MM.1S (cell line): ENCODE measurements at regions not wholly inside any gene's neighbourhood (a gene's known extent, or its start where the extent isn't known, plus 50 kb on each side); places are given as distances from the start of the nearest gene placed in this dataset.
"Not testable (repeated sequence)": the region's sequence is repeated elsewhere in the genome, so short reads cannot be mapped to it uniquely, and the experiment has no call there.

ENCODE experiments used
- DNase-seq: peaks from one replicate; pipeline ENCODE4 v3.0.0-alpha.2; 2015
- H2AFZ ChIP-seq: fragments of 300-600 bp; sonication (generic); 2 replicates; pipeline ENCODE4 v1.6.0; 2016; ENCODE audit warnings: antibody characterized with exemption, low read length
- H3F3A ChIP-seq: fragments of 300-600 bp; sonication (generic); 2 replicates; pipeline ENCODE4 v1.6.1; 2016; ENCODE audit warnings: mild to moderate bottlenecking, antibody characterized with exemption, low read length, moderate library complexity, mixed read lengths; ENCODE audit not compliant: insufficient read depth
- H3K27ac ChIP-seq: fragments of 300-600 bp; sonication (generic); 2 replicates; pipeline ENCODE4 v1.5.1; 2016; ENCODE audit warnings: mild to moderate bottlenecking, low read length
- H3K27me3 ChIP-seq: fragments of 300-600 bp; sonication (generic); replicated peaks from 2 replicates; pipeline ENCODE4 v1.6.0; 2016; ENCODE audit warnings: low read length; ENCODE audit not compliant: insufficient read depth
- H3K36me3 ChIP-seq: fragments of 300-600 bp; sonication (generic); replicated peaks from 2 replicates; pipeline ENCODE4 v1.6.1; 2016; ENCODE audit warnings: mild to moderate bottlenecking, low read length, mixed read lengths; ENCODE audit not compliant: insufficient read depth
- H3K4me1 ChIP-seq: fragments of 300-600 bp; sonication (generic); 2 replicates; pipeline ENCODE4 v1.6.1; 2016; ENCODE audit warnings: low read length, mixed read lengths
- H3K4me2 ChIP-seq: fragments of 300-600 bp; sonication (generic); 2 replicates; pipeline ENCODE4 v1.6.0; 2016; ENCODE audit warnings: low read depth, low read length
- H3K4me3 ChIP-seq: fragments of 300-600 bp; sonication (generic); 2 replicates; pipeline ENCODE4 v1.5.1; 2016; ENCODE audit warnings: low read length, mixed read lengths
- H3K79me2 ChIP-seq: fragments of 300-600 bp; sonication (generic); 2 replicates; pipeline ENCODE4 v1.6.1; 2016; ENCODE audit warnings: mixed run types, low read length, mixed read lengths
- H3K9ac ChIP-seq: fragments of 300-600 bp; sonication (generic); 2 replicates; pipeline ENCODE4 v1.6.1; 2016; ENCODE audit warnings: low read length, mixed read lengths
- H3K9me2 ChIP-seq: fragments of 300-600 bp; sonication (generic); replicated peaks from 2 replicates; pipeline ENCODE4 v1.6.1; 2016; ENCODE audit warnings: mild to moderate bottlenecking, low read length, mixed read lengths; ENCODE audit not compliant: insufficient read depth
- H3K9me3 ChIP-seq: fragments of 300-600 bp; sonication (generic); replicated peaks from 2 replicates; pipeline ENCODE4 v1.6.1; 2016; ENCODE audit warnings: mild to moderate bottlenecking, low read length, mixed read lengths; ENCODE audit not compliant: insufficient read depth
- H4K20me1 ChIP-seq: fragments of 300-600 bp; sonication (generic); 2 replicates; pipeline ENCODE4 v1.6.1; 2016; ENCODE audit warnings: mild to moderate bottlenecking, low read length, moderate library complexity, mixed read lengths; ENCODE audit not compliant: insufficient read depth
- EZH2 ChIP-seq: fragments of 300-600 bp; sonication (generic); optimal IDR thresholded peaks from 2 replicates; pipeline ENCODE3; 2017; ENCODE audit warnings: low read depth, mild to moderate bottlenecking, antibody characterized with exemption, low read length, mixed read lengths
- EZH2phosphoT487 ChIP-seq: fragments of 300-600 bp; sonication (generic); IDR thresholded peaks from 2 replicates; pipeline ENCODE4 v1.6.1; 2018; ENCODE audit warnings: antibody characterized with exemption, low read length
- TF ChIP-seq, protein P1 (sequence below): fragments of 300-600 bp; sonication (generic); IDR thresholded peaks from 2 replicates; pipeline ENCODE4 v1.5.1; 2016; ENCODE audit warnings: antibody characterized with exemption, low read length, mixed read lengths

DNA sequence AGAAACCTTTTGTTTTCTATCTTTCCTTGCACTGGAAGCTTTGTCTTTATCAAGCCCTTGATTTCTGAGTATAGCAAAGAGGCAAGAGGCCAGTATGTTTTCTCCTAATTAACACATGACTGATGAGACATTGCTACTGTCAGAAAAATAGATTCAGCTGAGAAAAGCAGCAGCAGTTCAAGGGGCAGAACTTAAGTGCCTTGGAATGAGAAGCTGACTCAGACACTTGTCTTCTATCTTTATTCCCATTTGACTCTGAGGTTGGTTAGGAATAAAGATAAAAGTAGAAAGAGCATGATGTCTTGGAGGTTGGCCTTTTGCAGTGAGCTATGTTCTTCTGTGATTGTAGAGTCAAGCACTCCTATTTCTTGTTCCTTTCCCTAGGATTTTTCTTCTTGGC, 79.1 kb upstream of the MAN1A1 start:
- no peak for DNase-seq
- H3F3A ChIP-seq = no peaks in the 10 kb centered on the region
- no peaks in the 10 kb centered on the region for H3K79me2 ChIP-seq
- H3K9me2 ChIP-seq = no peaks in the 10 kb centered on the region
- no peak overlapping the region for H2AFZ ChIP-seq
- H3K4me2 ChIP-seq = no peak overlapping the region
- TF ChIP-seq EZH2phosphoT487 (no peak), EZH2 (no peak)
- TF ChIP-seq, protein P1, sequence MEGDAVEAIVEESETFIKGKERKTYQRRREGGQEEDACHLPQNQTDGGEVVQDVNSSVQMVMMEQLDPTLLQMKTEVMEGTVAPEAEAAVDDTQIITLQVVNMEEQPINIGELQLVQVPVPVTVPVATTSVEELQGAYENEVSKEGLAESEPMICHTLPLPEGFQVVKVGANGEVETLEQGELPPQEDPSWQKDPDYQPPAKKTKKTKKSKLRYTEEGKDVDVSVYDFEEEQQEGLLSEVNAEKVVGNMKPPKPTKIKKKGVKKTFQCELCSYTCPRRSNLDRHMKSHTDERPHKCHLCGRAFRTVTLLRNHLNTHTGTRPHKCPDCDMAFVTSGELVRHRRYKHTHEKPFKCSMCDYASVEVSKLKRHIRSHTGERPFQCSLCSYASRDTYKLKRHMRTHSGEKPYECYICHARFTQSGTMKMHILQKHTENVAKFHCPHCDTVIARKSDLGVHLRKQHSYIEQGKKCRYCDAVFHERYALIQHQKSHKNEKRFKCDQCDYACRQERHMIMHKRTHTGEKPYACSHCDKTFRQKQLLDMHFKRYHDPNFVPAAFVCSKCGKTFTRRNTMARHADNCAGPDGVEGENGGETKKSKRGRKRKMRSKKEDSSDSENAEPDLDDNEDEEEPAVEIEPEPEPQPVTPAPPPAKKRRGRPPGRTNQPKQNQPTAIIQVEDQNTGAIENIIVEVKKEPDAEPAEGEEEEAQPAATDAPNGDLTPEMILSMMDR = no peak
- H3K36me3 ChIP-seq = no peaks in the 10 kb centered on the region
- H3K27me3 ChIP-seq = no peaks in the 10 kb centered on the region
- no peak overlapping the region for H3K9ac ChIP-seq
- H3K4me1 ChIP-seq = no peaks in the 10 kb centered on the region
- H4K20me1 ChIP-seq = no peaks in the 10 kb centered on the region
- no peak overlapping the region for H3K27ac ChIP-seq
- no peak overlapping the region for H3K4me3 ChIP-seq
- no peaks in the 10 kb centered on the region for H3K9me3 ChIP-seq

DNA sequence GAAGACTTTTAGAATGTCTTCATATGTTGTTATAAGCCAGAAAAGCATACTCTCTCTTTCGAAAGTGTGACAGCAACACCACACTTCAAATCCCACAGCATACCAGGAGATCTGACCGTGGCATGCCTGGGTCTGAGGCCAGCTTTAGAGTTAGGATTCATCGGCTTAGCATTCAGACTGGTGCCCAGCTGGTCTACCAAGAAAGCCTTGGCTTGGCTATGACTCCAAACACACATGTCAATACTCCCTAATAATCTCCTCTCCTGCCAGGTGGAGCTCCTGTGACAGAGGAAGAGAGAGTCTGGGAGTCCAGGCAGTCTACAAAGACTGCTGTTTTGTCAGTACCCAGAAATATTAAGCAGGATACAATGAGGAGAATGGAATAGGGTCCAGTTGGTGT, 77.1 kb upstream of the MAN1A1 start:
- H3K4me1 ChIP-seq = no peaks in the 10 kb centered on the region
- no peaks in the 10 kb centered on the region for H4K20me1 ChIP-seq
- no peak overlapping the region for H3K27ac ChIP-seq
- no peak for DNase-seq
- H3K4me3 ChIP-seq = no peak overlapping the region
- H3K4me2 ChIP-seq = no peak overlapping the region
- H2AFZ ChIP-seq = no peak overlapping the region
- no peaks in the 10 kb centered on the region for H3K9me2 ChIP-seq
- TF ChIP-seq, protein P1 = no peak
- TF ChIP-seq EZH2 (no peak), EZH2phosphoT487 (no peak)
- H3K79me2 ChIP-seq = no peaks in the 10 kb centered on the region
- no peaks in the 10 kb centered on the region for H3K36me3 ChIP-seq
- H3F3A ChIP-seq = no peaks in the 10 kb centered on the region
- no peak overlapping the region for H3K9ac ChIP-seq
- no peaks in the 10 kb centered on the region for H3K9me3 ChIP-seq
- no peaks in the 10 kb centered on the region for H3K27me3 ChIP-seq

DNA sequence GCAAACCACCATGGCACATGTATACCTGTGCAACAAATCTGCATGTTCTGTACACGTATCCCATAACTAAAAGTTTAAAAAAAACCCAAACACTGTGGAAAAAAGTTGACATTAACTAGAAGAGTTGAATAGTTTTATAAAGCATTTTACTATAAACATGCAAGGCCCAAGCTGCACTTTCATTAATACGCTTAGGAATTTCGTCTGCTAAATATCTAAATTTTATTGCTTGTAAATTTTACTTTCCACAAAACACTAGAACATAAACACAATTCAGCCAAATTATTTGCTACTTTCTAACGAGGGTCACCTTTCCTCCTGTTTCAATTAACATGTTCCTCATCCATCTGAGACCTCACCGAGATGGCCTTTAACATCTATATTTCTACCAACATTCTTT, 74.4 kb upstream of the MAN1A1 start:
- Histone ChIP-seq H3K9me3 (no peaks in the 10 kb centered on the region), H3K4me2 (no peak overlapping the region), H3K4me3 (no peak overlapping the region), H3F3A (no peaks in the 10 kb centered on the region), H3K79me2 (no peaks in the 10 kb centered on the region), H3K27me3 (no peaks in the 10 kb centered on the region), H3K9me2 (no peaks in the 10 kb centered on the region), H4K20me1 (no peaks in the 10 kb centered on the region), H3K27ac (no peak overlapping the region), H3K36me3 (no peaks in the 10 kb centered on the region), H3K4me1 (no peaks in the 10 kb centered on the region), H2AFZ (no peak overlapping the region), H3K9ac (no peak overlapping the region)
- no peak for DNase-seq
- TF ChIP-seq EZH2phosphoT487 (no peak), EZH2 (no peak)
- TF ChIP-seq, protein P1 = no peak

DNA sequence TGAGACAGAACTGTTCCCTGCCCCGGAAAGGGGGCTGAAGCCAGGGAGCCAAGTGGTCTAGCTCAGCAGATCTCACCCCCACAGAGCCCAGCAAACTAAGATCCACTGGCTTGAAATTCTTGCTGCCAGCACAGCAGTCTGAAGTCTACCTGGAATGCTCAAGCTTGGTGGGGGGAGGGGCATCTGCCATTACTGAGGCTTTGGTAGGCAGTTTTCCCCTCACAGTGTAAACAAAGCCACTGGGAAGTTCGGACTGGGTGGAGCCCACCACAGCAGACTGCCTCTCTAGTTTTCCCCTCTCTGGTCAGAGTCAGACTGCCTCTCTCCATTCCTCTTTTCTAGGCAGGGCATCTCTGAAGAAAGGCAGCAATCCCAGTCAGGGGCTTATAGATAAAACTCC, 68.5 kb upstream of the MAN1A1 start:
- not testable (repeated sequence) for H3K4me2 ChIP-seq, H3K79me2 ChIP-seq, H2AFZ ChIP-seq, H3K9me2 ChIP-seq, H3K9me3 ChIP-seq, H3K27me3 ChIP-seq, DNase-seq, H3K4me1 ChIP-seq, H3F3A ChIP-seq, H4K20me1 ChIP-seq, H3K27ac ChIP-seq, H3K9ac ChIP-seq, H3K36me3 ChIP-seq, H3K4me3 ChIP-seq
